Adrenal gland (tissue), 9 donors: ENCODE measurements at regions not wholly inside any gene's neighbourhood (a gene's known extent, or its start where the extent isn't known, plus 50 kb on each side); places are given as distances from the start of the nearest gene placed in this dataset.
"Not testable (repeated sequence)": the region's sequence is repeated elsewhere in the genome, so short reads cannot be mapped to it uniquely, and the experiment has no call there.

ENCODE experiments used
- DNase-seq, 7 donors: peaks; one replicate each; pipeline ENCODE4 v3.0.0-alpha.2; 2019 to 2020
- H3K27ac ChIP-seq, 5 donors: fragments of 200-600 bp; sonication (generic) in 4 of 5; 1 replicate in 3 of 5; 2 replicates in 2 of 5; pipeline versions ENCODE4 v1.5.1 to v1.8.0; 2016 to 2020; ENCODE audit warnings: mild to moderate bottlenecking in 1 of 5
- H3K27me3 ChIP-seq: fragments of 200-600 bp; 2 replicates; pipeline ENCODE4 v1.8.0; 2021
- H3K36me3 ChIP-seq, 2 donors: fragments of 200-600 bp; replicated peaks in 1 of 2; 1 replicate in 1 of 2; 2 replicates in 1 of 2; pipeline versions ENCODE4 v1.5.1 to v1.8.0; 2018 to 2022
- H3K4me1 ChIP-seq, 2 donors: fragments of 200-600 bp; replicated peaks in 1 of 2; 1 replicate in 1 of 2; 2 replicates in 1 of 2; pipeline versions ENCODE4 v1.5.1 to v1.8.0; 2018 to 2021
- H3K4me3 ChIP-seq, 4 donors: fragments of 200-600 bp; sonication (generic) in 3 of 4; one replicate each; pipeline ENCODE4 v1.5.1; 2016 to 2018
- H3K9me3 ChIP-seq, 3 donors: fragments of 200-600 bp; sonication (generic) in 1 of 3; replicated peaks in 1 of 3; 1 replicate in 2 of 3; 2 replicates in 1 of 3; pipeline versions ENCODE4 v1.5.1 to v1.8.0; 2016 to 2021
- POLR2A ChIP-seq, 2 donors: fragments of 450-650 bp; IDR thresholded peaks; one replicate each; pipeline ENCODE4 v1.6.1; 2017; ENCODE audit warnings: antibody characterized with exemption in 2 of 2, mild to moderate bottlenecking in 2 of 2, moderate library complexity in 1 of 2
- WGBS, 4 donors: extraction: QIAGEN DNeasy Blood & Tissue Kit in 2 of 4; methylation state at CpG; one replicate each; pipeline versions ENCODE4 v1.1.5 to v1.1.7; 2013 to 2017; 5-methylcytosine and 5-hydroxymethylcytosine counted together
- intact Hi-C, 2 donors: fragments of 100-400 bp; cut with DNase I; formaldehyde crosslinking; loops; one replicate each; pipeline versions ENCODE4 v1.14.1 to v1.15.0; 2022 to 2023
- TF ChIP-seq, protein P1 (sequence below), 6 experiments: fragments of 450-650 bp in 4 of 6; fragments of 200-600 bp in 2 of 6; sonication (generic) in 1 of 6; IDR thresholded peaks; 1 replicate in 5 of 6; 2 replicates in 1 of 6; pipeline versions ENCODE4 v1.5.1 to v1.8.0; 2016 to 2021; ENCODE audit warnings: antibody characterized with exemption in 6 of 6, mild to moderate bottlenecking in 2 of 6, moderate library complexity in 1 of 6
- donor health status: healthy with polysubstance abuse.
- donor health status: Bipolar disorder and iron deficiency.
- donor health status: DM: yes; HTN: yes; CAD: no.
- donor health status: DM: no; HTN: no; CAD: no.
- donor health status: DM: no; HTN: no; CAD: no.

DNA sequence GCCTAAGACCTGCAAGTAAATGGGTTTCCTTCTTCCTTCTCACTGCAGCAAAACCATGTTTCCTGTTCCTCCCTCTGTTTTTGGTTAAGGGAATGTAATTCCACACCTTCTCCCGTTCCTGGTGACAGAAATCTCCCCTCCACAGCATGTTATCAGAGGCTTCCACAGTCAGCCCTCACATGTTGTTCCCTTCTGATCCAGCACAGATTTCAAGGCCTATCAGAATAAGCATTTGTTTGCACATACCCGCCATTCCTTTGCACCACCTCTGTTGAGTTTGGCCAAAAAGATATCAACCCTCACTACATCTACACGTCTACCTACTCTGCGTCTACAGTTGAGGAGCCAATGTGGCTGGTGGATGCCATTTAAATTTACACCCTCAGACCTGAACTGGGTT lies 113.9 kb upstream of the GRM7 start:
- no peaks in the 10 kb centered on the region for H3K27me3 ChIP-seq
- no peak for DNase-seq
- H3K4me1 ChIP-seq: no peaks in the 10 kb centered on the region
- no peaks in the 10 kb centered on the region for H3K36me3 ChIP-seq
- intact Hi-C loops: no loop called here
- 65 to 79% (median 71%) methylated on average over 4 of the region's 4 CpGs for WGBS, 4 donors
- no peak overlapping the region for H3K27ac ChIP-seq
- H3K9me3 ChIP-seq: no peaks in the 10 kb centered on the region
- H3K4me3 ChIP-seq: no peak overlapping the region
- no peak for TF ChIP-seq POLR2A (IDR thresholded peaks at IDR 0.05)
- TF ChIP-seq, protein P1, sequence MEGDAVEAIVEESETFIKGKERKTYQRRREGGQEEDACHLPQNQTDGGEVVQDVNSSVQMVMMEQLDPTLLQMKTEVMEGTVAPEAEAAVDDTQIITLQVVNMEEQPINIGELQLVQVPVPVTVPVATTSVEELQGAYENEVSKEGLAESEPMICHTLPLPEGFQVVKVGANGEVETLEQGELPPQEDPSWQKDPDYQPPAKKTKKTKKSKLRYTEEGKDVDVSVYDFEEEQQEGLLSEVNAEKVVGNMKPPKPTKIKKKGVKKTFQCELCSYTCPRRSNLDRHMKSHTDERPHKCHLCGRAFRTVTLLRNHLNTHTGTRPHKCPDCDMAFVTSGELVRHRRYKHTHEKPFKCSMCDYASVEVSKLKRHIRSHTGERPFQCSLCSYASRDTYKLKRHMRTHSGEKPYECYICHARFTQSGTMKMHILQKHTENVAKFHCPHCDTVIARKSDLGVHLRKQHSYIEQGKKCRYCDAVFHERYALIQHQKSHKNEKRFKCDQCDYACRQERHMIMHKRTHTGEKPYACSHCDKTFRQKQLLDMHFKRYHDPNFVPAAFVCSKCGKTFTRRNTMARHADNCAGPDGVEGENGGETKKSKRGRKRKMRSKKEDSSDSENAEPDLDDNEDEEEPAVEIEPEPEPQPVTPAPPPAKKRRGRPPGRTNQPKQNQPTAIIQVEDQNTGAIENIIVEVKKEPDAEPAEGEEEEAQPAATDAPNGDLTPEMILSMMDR (IDR thresholded peaks at IDR 0.05): no peak

DNA sequence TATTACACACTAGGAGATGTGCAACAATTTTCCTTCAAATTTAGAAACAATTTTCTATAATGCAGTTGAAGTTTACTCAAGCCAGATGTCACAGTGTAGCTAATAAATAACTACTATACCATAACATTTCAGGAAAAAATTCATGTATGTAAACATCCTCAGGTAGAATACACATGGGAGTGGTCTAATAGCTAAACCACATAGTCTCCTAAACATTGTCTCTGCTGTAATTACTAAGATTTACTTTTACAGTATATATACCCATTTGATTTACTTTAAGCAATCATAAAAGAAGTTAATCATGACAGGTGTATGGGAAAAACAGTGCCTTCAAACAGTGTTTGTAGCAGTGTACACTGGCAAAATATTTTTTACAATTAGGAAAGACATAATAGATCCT lies 110.1 kb upstream of the GRM7 start:
- H3K27ac ChIP-seq: no peak overlapping the region
- H3K27me3 ChIP-seq: no peaks in the 10 kb centered on the region
- no peaks in the 10 kb centered on the region for H3K36me3 ChIP-seq
- H3K4me1 ChIP-seq: no peaks in the 10 kb centered on the region
- H3K4me3 ChIP-seq: no peak overlapping the region
- TF ChIP-seq, protein P1 (IDR thresholded peaks at IDR 0.05): no peak
- TF ChIP-seq POLR2A (IDR thresholded peaks at IDR 0.05): no peak
- no peak for DNase-seq
- no peaks in the 10 kb centered on the region for H3K9me3 ChIP-seq
- intact Hi-C loops: no loop called here

DNA sequence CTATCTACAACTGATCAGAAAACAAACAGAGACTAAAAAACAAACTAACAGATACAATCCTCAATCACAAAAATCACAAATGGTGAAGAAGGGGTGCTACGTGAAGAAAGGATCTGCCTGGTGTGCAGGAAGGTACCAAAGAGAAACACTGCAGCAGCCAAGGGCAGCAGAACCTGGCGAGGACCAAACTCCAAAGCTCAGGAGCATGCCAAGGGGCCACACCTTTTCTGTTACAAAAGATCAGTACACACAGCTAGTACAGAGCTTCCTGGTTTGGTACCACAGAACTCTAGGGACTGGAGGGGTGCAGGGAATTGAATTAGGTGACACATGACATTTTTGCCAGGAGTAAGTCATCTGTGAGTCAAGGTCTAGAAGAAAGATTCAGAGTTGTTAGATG lies 107.4 kb upstream of the GRM7 start:
- Histone ChIP-seq H3K4me3 (no peak overlapping the region), H3K27me3 (no peaks in the 10 kb centered on the region), H3K27ac (no peak overlapping the region), H3K9me3 (no peaks in the 10 kb centered on the region), H3K4me1 (no peaks in the 10 kb centered on the region), H3K36me3 (no peaks in the 10 kb centered on the region)
- intact Hi-C loops: no loop called here
- DNase-seq: no peak
- TF ChIP-seq, protein P1 (IDR thresholded peaks at IDR 0.05): no peak
- TF ChIP-seq POLR2A (IDR thresholded peaks at IDR 0.05): no peak
- WGBS, 4 donors: 73 to 79% (median 76%) methylated on average over 2 of the region's 2 CpGs

DNA sequence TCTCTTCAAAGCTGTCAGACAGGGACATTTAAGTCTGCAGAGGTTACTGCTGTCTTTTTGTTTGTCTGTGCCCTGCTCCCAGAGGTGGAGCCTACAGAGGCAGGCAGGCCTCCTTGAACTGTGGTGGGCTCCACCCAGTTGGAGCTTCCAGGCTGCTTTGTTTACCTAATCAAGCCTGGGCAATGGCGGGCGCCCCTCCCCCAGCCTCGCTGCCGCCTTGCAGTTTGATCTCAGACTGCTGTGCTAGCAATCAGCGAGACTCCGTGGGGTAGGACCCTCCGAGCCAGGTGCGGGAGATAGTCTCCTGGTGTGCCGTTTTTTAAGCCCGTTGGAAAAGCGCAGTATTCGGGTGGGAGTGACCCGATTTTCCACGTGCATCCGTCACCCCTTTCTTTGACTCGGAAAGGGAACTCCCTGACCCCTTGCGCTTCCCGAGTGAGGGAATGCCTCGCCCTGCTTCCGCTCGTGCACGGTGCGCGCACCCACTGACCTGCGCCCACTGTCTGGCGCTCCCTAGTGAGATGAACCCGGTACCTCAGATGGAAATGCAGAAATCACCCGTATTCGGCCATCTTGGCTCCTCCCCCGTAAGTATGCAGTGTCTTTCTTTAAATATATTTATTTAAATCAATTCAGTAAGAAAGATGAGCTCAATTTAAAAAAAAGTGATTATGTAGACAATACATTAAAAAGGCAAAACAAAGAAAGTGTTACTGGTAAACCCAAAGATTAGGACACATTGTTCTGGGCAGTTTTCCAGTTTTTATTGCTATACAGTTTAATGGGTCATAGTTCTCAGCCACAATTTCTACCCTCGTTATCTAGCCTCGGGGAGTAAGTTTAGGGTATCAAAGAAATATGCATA lies 91.2 kb upstream of the GRM7 start:
- H3K4me3 ChIP-seq, DNase-seq, H3K27ac ChIP-seq, H3K4me1 ChIP-seq, H3K9me3 ChIP-seq, H3K36me3 ChIP-seq, intact Hi-C loops, H3K27me3 ChIP-seq: not testable (repeated sequence)
- WGBS, 4 donors: 84 to 91% (median 89%) methylated on average over 28 to 30 of the region's 32 CpGs

DNA sequence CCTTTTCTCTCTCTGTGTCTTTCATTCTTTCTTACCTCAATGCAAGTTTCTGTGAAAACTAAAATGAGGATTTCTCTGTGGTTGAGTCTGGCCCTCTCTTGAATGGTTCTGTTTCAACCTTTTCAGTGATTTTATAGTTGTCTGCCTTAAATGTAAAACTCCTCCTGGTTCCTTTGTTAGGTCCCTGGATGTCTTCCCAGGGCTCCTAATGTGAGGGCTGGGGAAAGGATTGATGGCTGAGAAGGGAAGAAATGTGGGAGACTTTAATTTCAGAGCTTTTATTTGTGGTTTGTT lies 90.6 kb upstream of the GRM7 start:
- Histone ChIP-seq H3K36me3 (no peaks in the 10 kb centered on the region), H3K27me3 (no peaks in the 10 kb centered on the region), H3K9me3 (no peaks in the 10 kb centered on the region), H3K4me1 (no peaks in the 10 kb centered on the region), H3K4me3 (no peak overlapping the region), H3K27ac (no peak overlapping the region)
- DNase-seq: no peak
- intact Hi-C loops: no loop called here
- TF ChIP-seq, protein P1 (IDR thresholded peaks at IDR 0.05): no peak
- no peak for TF ChIP-seq POLR2A (IDR thresholded peaks at IDR 0.05)
